OCI-LY7 (cell line): ENCODE measurements at regions not wholly inside any gene's neighbourhood (a gene's known extent, or its start where the extent isn't known, plus 50 kb on each side); places are given as distances from the start of the nearest gene placed in this dataset.
"Not testable (repeated sequence)": the region's sequence is repeated elsewhere in the genome, so short reads cannot be mapped to it uniquely, and the experiment has no call there.

Source experiments
- EZH2phosphoT487 ChIP-seq: fragments of 200-600 bp; sonication (generic); IDR thresholded peaks from 2 replicates; pipeline ENCODE4 v1.6.1; 2018; ENCODE audit warnings: low read depth, borderline replicate concordance, mild to moderate bottlenecking, mixed run types, antibody characterized with exemption, low read length, moderate library complexity, mixed read lengths
- TF ChIP-seq, protein P1 (sequence below): fragments of 200-600 bp; sonication (generic); conservative IDR thresholded peaks from 2 replicates; pipeline ENCODE4 v1.5.1; 2014; ENCODE audit warnings: mild to moderate bottlenecking, antibody characterized with exemption, low read length, moderate library complexity, mixed read lengths

DNA sequence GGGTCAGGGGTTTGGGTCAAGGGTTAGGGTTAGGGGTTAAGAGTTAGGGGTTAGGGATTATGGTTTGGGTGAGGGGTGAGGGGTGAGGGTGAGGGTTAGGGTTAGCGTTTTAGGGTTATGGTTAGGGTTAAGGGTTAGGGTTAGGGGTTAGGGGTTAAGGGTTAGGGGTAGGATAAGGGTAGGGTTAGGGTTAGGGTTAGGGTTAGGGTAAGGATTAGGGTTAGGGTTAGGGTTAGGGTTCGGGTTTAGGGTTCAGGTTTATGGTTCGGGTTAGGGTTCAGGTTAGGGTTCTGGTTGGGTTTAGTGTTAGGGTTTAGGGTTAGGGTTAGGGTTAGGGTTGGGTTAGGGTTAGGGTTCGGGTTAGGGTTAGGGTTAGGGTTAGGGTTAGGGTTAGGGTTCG is 213.1 kb downstream of the LMLN start:
- TF ChIP-seq, protein P1, sequence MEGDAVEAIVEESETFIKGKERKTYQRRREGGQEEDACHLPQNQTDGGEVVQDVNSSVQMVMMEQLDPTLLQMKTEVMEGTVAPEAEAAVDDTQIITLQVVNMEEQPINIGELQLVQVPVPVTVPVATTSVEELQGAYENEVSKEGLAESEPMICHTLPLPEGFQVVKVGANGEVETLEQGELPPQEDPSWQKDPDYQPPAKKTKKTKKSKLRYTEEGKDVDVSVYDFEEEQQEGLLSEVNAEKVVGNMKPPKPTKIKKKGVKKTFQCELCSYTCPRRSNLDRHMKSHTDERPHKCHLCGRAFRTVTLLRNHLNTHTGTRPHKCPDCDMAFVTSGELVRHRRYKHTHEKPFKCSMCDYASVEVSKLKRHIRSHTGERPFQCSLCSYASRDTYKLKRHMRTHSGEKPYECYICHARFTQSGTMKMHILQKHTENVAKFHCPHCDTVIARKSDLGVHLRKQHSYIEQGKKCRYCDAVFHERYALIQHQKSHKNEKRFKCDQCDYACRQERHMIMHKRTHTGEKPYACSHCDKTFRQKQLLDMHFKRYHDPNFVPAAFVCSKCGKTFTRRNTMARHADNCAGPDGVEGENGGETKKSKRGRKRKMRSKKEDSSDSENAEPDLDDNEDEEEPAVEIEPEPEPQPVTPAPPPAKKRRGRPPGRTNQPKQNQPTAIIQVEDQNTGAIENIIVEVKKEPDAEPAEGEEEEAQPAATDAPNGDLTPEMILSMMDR, result not testable (repeated sequence)
- not testable (repeated sequence) for TF ChIP-seq EZH2phosphoT487
